ENCODE measurements at regions not wholly inside any gene's neighbourhood (a gene's known extent, or its start where the extent isn't known, plus 50 kb on each side); places are given as distances from the start of the nearest gene placed in this dataset.

DNA sequence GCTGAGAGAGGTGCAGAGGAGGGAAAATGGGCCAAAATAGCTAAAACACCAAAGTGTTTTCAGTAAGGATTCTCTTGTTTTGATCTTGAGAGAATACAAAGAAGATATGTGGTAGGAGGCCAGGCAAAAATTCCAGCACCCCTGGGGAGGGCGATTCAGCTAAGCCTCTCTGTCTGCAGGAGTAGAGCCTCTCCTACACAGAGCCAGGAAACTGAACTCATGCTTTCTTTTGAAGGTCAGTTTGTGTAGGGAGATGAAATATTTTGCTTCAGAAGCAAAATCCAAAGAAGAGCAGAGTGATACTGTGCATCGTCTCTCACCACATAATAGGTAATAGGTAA, 565.0 kb downstream of the FGF9 start:
- H4K20me1 ChIP-seq (ENCODE audit: insufficient read depth, low read length, poor library complexity, severe bottlenecking): no peaks in the 10 kb centered on the region
- no peak overlapping the region for H3K9ac ChIP-seq (ENCODE audit: low read depth, low read length, poor library complexity, severe bottlenecking)
- H3K4me3 ChIP-seq (ENCODE audit: low read length, poor library complexity, severe bottlenecking): no peak overlapping the region
- no peaks in the 10 kb centered on the region for H3K36me3 ChIP-seq (ENCODE audit: insufficient read depth, low read length)
- H2AFZ ChIP-seq (ENCODE audit: low read length): no peak overlapping the region
- H3K9me3 ChIP-seq (ENCODE audit: insufficient read depth, low read depth, low read length): no peaks in the 10 kb centered on the region
- H3K4me2 ChIP-seq (ENCODE audit: low read depth, low read length, poor library complexity, severe bottlenecking): no peak overlapping the region
- H3K9me2 ChIP-seq (replicated peaks; ENCODE audit: low read depth, low read length): no peaks in the 10 kb centered on the region
- no peaks in the 10 kb centered on the region for H3K79me2 ChIP-seq (ENCODE audit: insufficient read depth, low read length)
- H3K27me3 ChIP-seq (ENCODE audit: insufficient read depth, low read length, poor library complexity, severe bottlenecking): no peaks in the 10 kb centered on the region
- no peaks in the 10 kb centered on the region for H3F3A ChIP-seq (ENCODE audit: low read depth)
- TF ChIP-seq, protein P1, sequence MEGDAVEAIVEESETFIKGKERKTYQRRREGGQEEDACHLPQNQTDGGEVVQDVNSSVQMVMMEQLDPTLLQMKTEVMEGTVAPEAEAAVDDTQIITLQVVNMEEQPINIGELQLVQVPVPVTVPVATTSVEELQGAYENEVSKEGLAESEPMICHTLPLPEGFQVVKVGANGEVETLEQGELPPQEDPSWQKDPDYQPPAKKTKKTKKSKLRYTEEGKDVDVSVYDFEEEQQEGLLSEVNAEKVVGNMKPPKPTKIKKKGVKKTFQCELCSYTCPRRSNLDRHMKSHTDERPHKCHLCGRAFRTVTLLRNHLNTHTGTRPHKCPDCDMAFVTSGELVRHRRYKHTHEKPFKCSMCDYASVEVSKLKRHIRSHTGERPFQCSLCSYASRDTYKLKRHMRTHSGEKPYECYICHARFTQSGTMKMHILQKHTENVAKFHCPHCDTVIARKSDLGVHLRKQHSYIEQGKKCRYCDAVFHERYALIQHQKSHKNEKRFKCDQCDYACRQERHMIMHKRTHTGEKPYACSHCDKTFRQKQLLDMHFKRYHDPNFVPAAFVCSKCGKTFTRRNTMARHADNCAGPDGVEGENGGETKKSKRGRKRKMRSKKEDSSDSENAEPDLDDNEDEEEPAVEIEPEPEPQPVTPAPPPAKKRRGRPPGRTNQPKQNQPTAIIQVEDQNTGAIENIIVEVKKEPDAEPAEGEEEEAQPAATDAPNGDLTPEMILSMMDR (conservative IDR thresholded peaks at IDR 0.05; ENCODE audit: low read length): no peak
- TF ChIP-seq EZH2phosphoT487 (IDR thresholded peaks at IDR 0.05; ENCODE audit: borderline replicate concordance): no peak
- H3K4me1 ChIP-seq (ENCODE audit: insufficient read depth, low read length, poor library complexity, severe bottlenecking): no peaks in the 10 kb centered on the region

DNA sequence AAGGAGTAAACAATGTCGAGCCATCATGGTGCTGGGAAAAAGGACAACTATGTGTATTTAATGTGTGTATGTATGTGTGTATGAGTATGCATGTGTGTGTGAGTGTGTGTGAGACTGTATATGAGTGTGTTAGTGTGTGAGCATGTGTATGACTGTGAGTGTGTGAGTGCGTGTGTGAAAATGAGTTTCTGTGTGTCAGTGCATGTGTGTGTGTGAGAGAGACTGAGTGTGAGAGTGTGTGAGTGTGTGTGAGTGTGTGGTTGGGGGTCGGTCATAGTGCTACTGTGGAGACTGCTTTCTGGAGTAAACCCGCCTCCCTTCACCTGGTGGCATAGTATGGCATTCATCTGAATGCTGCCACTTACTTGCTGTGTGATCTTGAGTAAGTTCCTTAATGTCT, 567.4 kb downstream of the FGF9 start:
- H3K36me3 ChIP-seq (ENCODE audit: insufficient read depth, low read length): no peaks in the 10 kb centered on the region
- no peaks in the 10 kb centered on the region for H3K79me2 ChIP-seq (ENCODE audit: insufficient read depth, low read length)
- no peak for TF ChIP-seq EZH2phosphoT487 (IDR thresholded peaks at IDR 0.05; ENCODE audit: borderline replicate concordance)
- TF ChIP-seq, protein P1 (conservative IDR thresholded peaks at IDR 0.05; ENCODE audit: low read length): no peak
- no peaks in the 10 kb centered on the region for H3K27me3 ChIP-seq (ENCODE audit: insufficient read depth, low read length, poor library complexity, severe bottlenecking)
- no peaks in the 10 kb centered on the region for H3F3A ChIP-seq (ENCODE audit: low read depth)
- H2AFZ ChIP-seq (ENCODE audit: low read length): no peak overlapping the region
- no peak overlapping the region for H3K4me2 ChIP-seq (ENCODE audit: low read depth, low read length, poor library complexity, severe bottlenecking)
- no peaks in the 10 kb centered on the region for H3K4me1 ChIP-seq (ENCODE audit: insufficient read depth, low read length, poor library complexity, severe bottlenecking)
- no peaks in the 10 kb centered on the region for H4K20me1 ChIP-seq (ENCODE audit: insufficient read depth, low read length, poor library complexity, severe bottlenecking)
- H3K9me3 ChIP-seq (ENCODE audit: insufficient read depth, low read depth, low read length): no peaks in the 10 kb centered on the region
- no peak overlapping the region for H3K9ac ChIP-seq (ENCODE audit: low read depth, low read length, poor library complexity, severe bottlenecking)
- H3K9me2 ChIP-seq (replicated peaks; ENCODE audit: low read depth, low read length): no peaks in the 10 kb centered on the region
- no peak overlapping the region for H3K4me3 ChIP-seq (ENCODE audit: low read length, poor library complexity, severe bottlenecking)

DNA sequence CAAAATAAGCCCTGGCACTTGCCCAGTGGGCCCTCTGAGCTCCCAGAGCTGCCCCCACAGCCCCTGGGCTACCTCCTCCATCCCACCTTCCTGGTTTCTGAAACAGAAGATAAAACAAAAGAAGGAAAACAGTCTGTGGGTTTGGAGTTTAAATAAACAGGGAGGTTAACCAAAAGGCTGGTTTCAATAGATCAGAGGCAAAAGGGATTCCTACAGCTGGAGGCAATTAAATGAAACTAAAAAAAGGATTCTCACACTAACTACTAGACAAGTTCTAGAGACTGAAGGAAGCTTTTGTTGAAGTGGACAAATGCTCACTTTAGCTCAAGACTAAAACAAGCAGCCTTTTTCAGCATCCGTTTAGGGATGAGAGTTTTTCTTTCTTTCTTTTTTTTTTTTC, 569.8 kb downstream of the FGF9 start:
- Histone ChIP-seq H4K20me1 (ENCODE audit: insufficient read depth, low read length, poor library complexity, severe bottlenecking) (no peaks in the 10 kb centered on the region), H3K9me3 (ENCODE audit: insufficient read depth, low read depth, low read length) (no peaks in the 10 kb centered on the region), H3K4me1 (ENCODE audit: insufficient read depth, low read length, poor library complexity, severe bottlenecking) (no peaks in the 10 kb centered on the region), H3K9me2 (replicated peaks; ENCODE audit: low read depth, low read length) (no peaks in the 10 kb centered on the region), H2AFZ (ENCODE audit: low read length) (no peak overlapping the region), H3K9ac (ENCODE audit: low read depth, low read length, poor library complexity, severe bottlenecking) (no peak overlapping the region), H3K4me2 (ENCODE audit: low read depth, low read length, poor library complexity, severe bottlenecking) (no peak overlapping the region), H3K4me3 (ENCODE audit: low read length, poor library complexity, severe bottlenecking) (no peak overlapping the region), H3K79me2 (ENCODE audit: insufficient read depth, low read length) (no peaks in the 10 kb centered on the region), H3K36me3 (ENCODE audit: insufficient read depth, low read length) (no peaks in the 10 kb centered on the region), H3F3A (ENCODE audit: low read depth) (no peaks in the 10 kb centered on the region), H3K27me3 (ENCODE audit: insufficient read depth, low read length, poor library complexity, severe bottlenecking) (no peaks in the 10 kb centered on the region)
- no peak for TF ChIP-seq EZH2phosphoT487 (IDR thresholded peaks at IDR 0.05; ENCODE audit: borderline replicate concordance)
- TF ChIP-seq, protein P1 (conservative IDR thresholded peaks at IDR 0.05; ENCODE audit: low read length): no peak
